GM23248 (cell line): ENCODE measurements at regions not wholly inside any gene's neighbourhood (a gene's known extent, or its start where the extent isn't known, plus 50 kb on each side); places are given as distances from the start of the nearest gene placed in this dataset.
A peak's percentile ranks its signal among the peaks of the same experiment; 100 is the strongest.

Experiments used
- DNase-seq: peaks from one replicate; pipeline ENCODE4 v3.0.0-alpha.2; 2015
- H2AFZ ChIP-seq: fragments of 200-600 bp; sonication (generic); 2 replicates; pipeline ENCODE4 v1.6.1; 2016; ENCODE audit warnings: antibody characterized with exemption
- H3F3A ChIP-seq: fragments of 200-600 bp; sonication (generic); 2 replicates; pipeline ENCODE4 v1.6.1; 2016; ENCODE audit warnings: mild to moderate bottlenecking, antibody characterized with exemption, mixed run types; ENCODE audit not compliant: insufficient read depth
- H3K27ac ChIP-seq: fragments of 200-600 bp; sonication (generic); 2 replicates; pipeline ENCODE4 v1.5.1; 2016; ENCODE audit warnings: mild to moderate bottlenecking
- H3K27me3 ChIP-seq: fragments of 200-600 bp; sonication (generic); replicated peaks from 2 replicates; pipeline ENCODE4 v1.6.1; 2016; ENCODE audit warnings: mild to moderate bottlenecking; ENCODE audit not compliant: insufficient read depth
- H3K36me3 ChIP-seq: fragments of 200-600 bp; sonication (generic); 2 replicates; pipeline ENCODE4 v1.6.1; 2016; ENCODE audit warnings: low read depth, mild to moderate bottlenecking
- H3K4me1 ChIP-seq: fragments of 200-600 bp; sonication (generic); 2 replicates; pipeline ENCODE4 v1.6.1; 2016; ENCODE audit warnings: mild to moderate bottlenecking; ENCODE audit not compliant: insufficient read depth
- H3K4me2 ChIP-seq: fragments of 200-600 bp; sonication (generic); one replicate; pipeline ENCODE4 v1.6.1; 2016; ENCODE audit warnings: mild to moderate bottlenecking; ENCODE audit not compliant: unreplicated experiment
- H3K4me3 ChIP-seq: fragments of 200-600 bp; sonication (generic); 2 replicates; pipeline ENCODE4 v1.5.1; 2016; ENCODE audit warnings: mild to moderate bottlenecking
- H3K79me2 ChIP-seq: fragments of 200-600 bp; sonication (generic); 2 replicates; pipeline ENCODE4 v1.6.1; 2016; ENCODE audit warnings: mild to moderate bottlenecking; ENCODE audit not compliant: insufficient read depth
- H3K9ac ChIP-seq: fragments of 200-600 bp; sonication (generic); 2 replicates; pipeline ENCODE4 v1.6.1; 2016; ENCODE audit warnings: mild to moderate bottlenecking
- H3K9me2 ChIP-seq: fragments of 200-600 bp; sonication (generic); 2 replicates; pipeline ENCODE4 v1.6.1; 2016; ENCODE audit warnings: mixed run types, mild to moderate bottlenecking, moderate library complexity; ENCODE audit not compliant: insufficient read depth
- H3K9me3 ChIP-seq: fragments of 200-600 bp; sonication (generic); one replicate; pipeline ENCODE4 v1.6.1; 2017; ENCODE audit warnings: low read depth
- H4K20me1 ChIP-seq: fragments of 200-600 bp; sonication (generic); 2 replicates; pipeline ENCODE4 v1.6.0; 2016; ENCODE audit not compliant: insufficient read depth
- EZH2 ChIP-seq: fragments of 200-600 bp; sonication (generic); IDR thresholded peaks from 2 replicates; pipeline ENCODE4 v1.6.1; 2018; ENCODE audit warnings: antibody characterized with exemption, mild to moderate bottlenecking; ENCODE audit not compliant: insufficient read depth, poor library complexity, severe bottlenecking
- EZH2phosphoT487 ChIP-seq: fragments of 200-600 bp; sonication (generic); IDR thresholded peaks from 2 replicates; pipeline ENCODE4 v1.6.1; 2018; ENCODE audit warnings: antibody characterized with exemption, moderate library complexity, mild to moderate bottlenecking, low read depth; ENCODE audit not compliant: insufficient read depth
- WGBS, 2 experiments: methylation state at CpG; one replicate each; pipeline ENCODE4 v1.1.6; 2015 to 2017; ENCODE audit warnings: low lambda C conversion rate in 2 of 2, low coverage in 1 of 2; ENCODE audit errors: missing lambda C conversion rate in 2 of 2; 5-methylcytosine and 5-hydroxymethylcytosine counted together
- in situ Hi-C: fragments of 300-500 bp; cut with MboI; formaldehyde crosslinking; loops from 2 replicates; pipeline ENCODE4 v1.15.0; 2020

- H3K4me2 ChIP-seq, result no peak overlapping the region
- H3K9ac ChIP-seq, result no peak overlapping the region
- H3K27me3 ChIP-seq, result no peaks in the 10 kb centered on the region
- TF ChIP-seq EZH2, result no peak
- TF ChIP-seq EZH2phosphoT487, result no peak
- no peaks in the 10 kb centered on the region; the same call in 1 of the 2 replicates for H3K9me2 ChIP-seq
- no peak overlapping the region for H3K4me3 ChIP-seq
- no peaks in the 10 kb centered on the region for H3K9me3 ChIP-seq
- H3K4me1 ChIP-seq, result no peaks in the 10 kb centered on the region
- H4K20me1 ChIP-seq, result no peaks in the 10 kb centered on the region
- no peak overlapping the region for H3K27ac ChIP-seq
- in situ Hi-C loops, result no loop called here
- no peaks in the 10 kb centered on the region for H3K79me2 ChIP-seq
- no peaks in the 10 kb centered on the region for H3K36me3 ChIP-seq
- H2AFZ ChIP-seq, result no peak overlapping the region
- no peak for DNase-seq
- no peaks in the 10 kb centered on the region for H3F3A ChIP-seq
Measured at GRCh38 chr3:22885039-22885438, 318.1 kb upstream of the UBE2E2 start.

- H3K79me2 ChIP-seq, result no peaks in the 10 kb centered on the region
- H3K27ac ChIP-seq, result no peak overlapping the region
- H3K9ac ChIP-seq, result no peak overlapping the region
- no peak overlapping the region for H2AFZ ChIP-seq
- TF ChIP-seq EZH2, result no peak
- TF ChIP-seq EZH2phosphoT487, result no peak
- no peaks in the 10 kb centered on the region for H3K4me1 ChIP-seq
- H3K9me3 ChIP-seq, result no peaks in the 10 kb centered on the region
- no peak for DNase-seq
- WGBS, 2 experiments, result 40 to 43% methylated on average over 6 of the region's 6 CpGs
- H4K20me1 ChIP-seq, result no peaks in the 10 kb centered on the region
- H3K4me3 ChIP-seq, result no peak overlapping the region
- no peaks in the 10 kb centered on the region for H3K36me3 ChIP-seq
- H3K4me2 ChIP-seq, result no peak overlapping the region
- in situ Hi-C loops, result no loop called here
- no peaks in the 10 kb centered on the region for H3K27me3 ChIP-seq
- no peaks in the 10 kb centered on the region; the same call in 1 of the 2 replicates for H3K9me2 ChIP-seq
- no peaks in the 10 kb centered on the region for H3F3A ChIP-seq
Measured at GRCh38 chr3:22885574-22886341, 317.4 kb upstream of the UBE2E2 start.

- H3K27ac ChIP-seq, result no peak overlapping the region
- TF ChIP-seq EZH2, result no peak
- no peak for TF ChIP-seq EZH2phosphoT487
- whole genome bisulfite sequencing, 2 experiments, result 38 to 42% methylated on average over 4 of the region's 4 CpGs
Measured at GRCh38 chr3:22886439-22887068, 316.6 kb upstream of the UBE2E2 start.

GRCh38 chr3:22887664-22888291, 315.3 kb upstream of the UBE2E2 start:
- H3K27ac ChIP-seq, result no peak overlapping the region
- H3K4me1 ChIP-seq, result no peaks in the 10 kb centered on the region
- in situ Hi-C loops, result no loop called here
- H3K9me3 ChIP-seq, result no peaks in the 10 kb centered on the region
- no peaks in the 10 kb centered on the region for H3K36me3 ChIP-seq
- peak; percentile 61 for DNase-seq
- WGBS, 2 experiments, result 27 to 30% methylated on average over 2 of the region's 2 CpGs
- no peak overlapping the region for H3K4me2 ChIP-seq
- H4K20me1 ChIP-seq, result no peaks in the 10 kb centered on the region
- H3K79me2 ChIP-seq, result no peaks in the 10 kb centered on the region
- H3K4me3 ChIP-seq, result no peak overlapping the region
- H3K9ac ChIP-seq, result no peak overlapping the region
- H3K27me3 ChIP-seq, result peaks cover 12% of the 10 kb centered on the region
- TF ChIP-seq EZH2phosphoT487 (no peak), EZH2 (no peak)
- no peak overlapping the region for H2AFZ ChIP-seq
- H3F3A ChIP-seq, result no peaks in the 10 kb centered on the region
- no peaks in the 10 kb centered on the region for H3K9me2 ChIP-seq

More at GRCh38 chr3:22886439-22887068, 316.6 kb upstream of the UBE2E2 start:
- no peaks in the 10 kb centered on the region for H3K4me1 ChIP-seq
- DNase-seq, result no peak
- no peak overlapping the region for H2AFZ ChIP-seq
- no peak overlapping the region for H3K4me3 ChIP-seq
- no peaks in the 10 kb centered on the region for H4K20me1 ChIP-seq
- no peaks in the 10 kb centered on the region for H3K79me2 ChIP-seq
- H3K9me2 ChIP-seq, result no peaks in the 10 kb centered on the region
- no peaks in the 10 kb centered on the region for H3F3A ChIP-seq
- H3K4me2 ChIP-seq, result no peak overlapping the region
- in situ Hi-C loops, result no loop called here
- H3K9ac ChIP-seq, result no peak overlapping the region
- no peaks in the 10 kb centered on the region for H3K36me3 ChIP-seq
- H3K9me3 ChIP-seq, result no peaks in the 10 kb centered on the region
- peaks cover 2% of the 10 kb centered on the region; the same call in 1 of the 2 replicates for H3K27me3 ChIP-seq
